Naive thymus-derived CD4-positive, alpha-beta T cell (primary cell): ENCODE measurements at regions not wholly inside any gene's neighbourhood (a gene's known extent, or its start where the extent isn't known, plus 50 kb on each side); places are given as distances from the start of the nearest gene placed in this dataset.

Experiments used
- ATAC-seq: fragments of 150-1000 bp; cut with Tn5 transposase; 2 replicates; pipeline ENCODE4 v1.10.0; 2021; ENCODE audit warnings: mild to moderate bottlenecking, moderate library complexity
- CTCF ChIA-PET: fragments of 350-600 bp; sonication (Branson Sonifier 250); formaldehyde crosslinking; loops from one replicate; lab custom pipeline; 2021; ENCODE audit warnings: antibody characterized with exemption; lab: Charles Lee
- POLR2A ChIA-PET: fragments of 350-600 bp; sonication (Branson Sonifier 250); formaldehyde crosslinking; loops from one replicate; lab custom pipeline; 2021; ENCODE audit warnings: antibody characterized with exemption, inconsistent platforms; lab: Charles Lee
- DNase-seq, 9 donors: peaks; one replicate each; pipeline versions ENCODE4 v3.0.0 to v3.0.0-alpha.2; 2020 to 2022; ENCODE audit warnings: mixed read lengths in 1 of 9
- H3K27ac ChIP-seq: one replicate; pipeline ENCODE4 v1.7.0; 2013; ENCODE audit warnings: mild to moderate bottlenecking, low read depth, low read length, moderate library complexity
- H3K27me3 ChIP-seq, 2 donors: one replicate each; pipeline ENCODE4 v1.7.0; 2013; ENCODE audit warnings: low read length in 2 of 2, mild to moderate bottlenecking in 2 of 2, moderate library complexity in 2 of 2; ENCODE audit not compliant: control insufficient read depth in 2 of 2, insufficient read depth in 2 of 2
- H3K36me3 ChIP-seq, 3 experiments: 1 replicate in 2 of 3; 2 replicates in 1 of 3; pipeline ENCODE4 v1.7.0; 2013; ENCODE audit warnings: low read length in 3 of 3, mild to moderate bottlenecking in 3 of 3, moderate library complexity in 1 of 3; ENCODE audit not compliant: insufficient read depth in 3 of 3, control insufficient read depth in 2 of 3
- H3K4me1 ChIP-seq, 2 donors: one replicate each; pipeline ENCODE4 v1.7.0; 2013; ENCODE audit warnings: low read length in 2 of 2, mild to moderate bottlenecking in 2 of 2, moderate library complexity in 1 of 2; ENCODE audit not compliant: control insufficient read depth in 2 of 2, insufficient read depth in 2 of 2
- H3K4me3 ChIP-seq: 2 replicates; pipeline ENCODE4 v1.7.0; 2013; ENCODE audit warnings: mild to moderate bottlenecking, low read length
- H3K9me3 ChIP-seq, 3 experiments: 1 replicate in 2 of 3; 2 replicates in 1 of 3; pipeline ENCODE4 v1.7.0; 2013; ENCODE audit warnings: low read length in 3 of 3; ENCODE audit not compliant: control insufficient read depth in 2 of 3
- H3K27ac Mint-ChIP-seq, 9 donors: one replicate each; pipeline ENCODE4 v1.8.0; 2020 to 2022; ENCODE audit warnings: mixed read lengths in 9 of 9, mild to moderate bottlenecking in 8 of 9, moderate library complexity in 5 of 9, inconsistent platforms in 2 of 9
- H3K27me3 Mint-ChIP-seq, 5 donors: one replicate each; pipeline ENCODE4 v1.8.0; 2021 to 2022; ENCODE audit warnings: mixed read lengths in 5 of 5, mild to moderate bottlenecking in 1 of 5
- H3K36me3 Mint-ChIP-seq, 5 donors: one replicate each; pipeline ENCODE4 v1.8.0; 2020 to 2022; ENCODE audit warnings: mixed read lengths in 5 of 5, mild to moderate bottlenecking in 3 of 5, inconsistent platforms in 1 of 5
- H3K4me1 Mint-ChIP-seq, 7 donors: one replicate each; pipeline ENCODE4 v1.8.0; 2020 to 2022; ENCODE audit warnings: mixed read lengths in 7 of 7, mild to moderate bottlenecking in 3 of 7, inconsistent platforms in 1 of 7
- H3K4me3 Mint-ChIP-seq, 10 donors: one replicate each; pipeline ENCODE4 v1.8.0; 2020 to 2022; ENCODE audit warnings: mild to moderate bottlenecking in 10 of 10, mixed read lengths in 10 of 10, moderate library complexity in 6 of 10, inconsistent platforms in 2 of 10
- H3K9me3 Mint-ChIP-seq, 11 donors: one replicate each; pipeline ENCODE4 v1.8.0; 2020 to 2022; ENCODE audit warnings: mixed read lengths in 11 of 11, mild to moderate bottlenecking in 4 of 11, inconsistent platforms in 1 of 11, moderate library complexity in 1 of 11
- intact Hi-C, 2 donors: fragments of 100-400 bp; cut with micrococcal nuclease; formaldehyde crosslinking; loops; one replicate each; pipeline ENCODE4 v1.15.1; 2023

DNA sequence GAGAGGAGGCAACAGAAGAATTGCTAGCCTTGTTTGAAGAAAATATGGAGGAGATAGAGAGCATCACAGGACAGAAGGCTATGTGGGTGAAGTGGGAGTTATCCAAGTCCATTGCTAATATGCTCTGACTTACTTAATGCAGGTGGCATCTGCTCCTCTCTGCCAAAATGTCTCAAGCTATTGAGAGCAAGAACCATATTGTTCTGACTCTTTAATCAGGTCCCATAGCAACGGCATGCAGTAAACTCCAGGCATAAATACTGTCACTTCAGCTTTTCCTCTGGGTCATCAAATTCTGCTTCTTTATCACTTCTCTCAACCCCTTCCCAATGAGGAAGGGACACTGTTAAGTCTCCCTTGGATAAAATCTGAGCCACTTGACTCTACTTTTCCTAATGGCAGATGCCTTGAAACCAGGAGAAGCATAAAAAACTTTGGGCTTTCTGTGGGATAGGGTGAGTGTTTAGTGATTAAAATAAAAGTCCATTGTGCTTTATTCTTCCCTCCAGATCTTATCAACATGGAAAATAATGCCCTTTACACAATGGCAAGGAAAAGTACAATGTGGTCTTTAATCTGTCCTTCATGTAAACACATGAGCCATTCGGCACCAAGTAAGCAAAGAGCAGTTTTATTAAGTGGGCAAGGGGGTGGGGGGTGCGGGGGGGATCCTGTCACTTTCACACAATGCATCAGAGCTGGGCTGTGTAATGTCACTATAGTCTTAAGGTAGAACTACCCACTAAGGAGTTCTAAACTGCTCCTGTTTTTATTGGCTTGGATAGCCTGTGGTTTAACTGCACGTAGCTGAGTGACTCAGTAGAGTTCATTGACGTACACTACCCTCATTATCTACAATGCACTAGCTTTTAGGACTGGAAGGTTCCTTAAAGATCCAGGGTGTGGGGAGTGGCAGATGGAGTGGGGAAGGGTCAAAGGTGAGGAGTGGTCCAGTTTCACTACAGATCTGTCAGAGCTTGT lies 71.0 kb upstream of the TARS1 start:
- ChIA-PET CTCF (no interaction called here), POLR2A (no interaction called here)
- Histone ChIP-seq H3K36me3 (no peaks in the 10 kb centered on the region), H3K27ac (no peak overlapping the region), H3K9me3 (no peaks in the 10 kb centered on the region), H3K4me1 (no peaks in the 10 kb centered on the region), H3K4me3 (no peak overlapping the region), H3K27me3 (no peaks in the 10 kb centered on the region)
- DNase-seq = no peak
- peaks cover 0 to 10% (median 5%) of the 10 kb centered on the region in 5 donors for H3K27me3 Mint-ChIP-seq
- no peak overlapping the region for H3K27ac Mint-ChIP-seq
- H3K36me3 Mint-ChIP-seq = peaks cover 0 to 4% (median 0%) of the 10 kb centered on the region in 5 donors
- peaks cover 0 to 6% (median 0%) of the 10 kb centered on the region in 7 donors for H3K4me1 Mint-ChIP-seq
- no peak for ATAC-seq
- peaks cover 0 to 7% (median 0%) of the 10 kb centered on the region in 11 donors for H3K9me3 Mint-ChIP-seq
- no peak overlapping the region for H3K4me3 Mint-ChIP-seq
- intact Hi-C loops = no loop called here

DNA sequence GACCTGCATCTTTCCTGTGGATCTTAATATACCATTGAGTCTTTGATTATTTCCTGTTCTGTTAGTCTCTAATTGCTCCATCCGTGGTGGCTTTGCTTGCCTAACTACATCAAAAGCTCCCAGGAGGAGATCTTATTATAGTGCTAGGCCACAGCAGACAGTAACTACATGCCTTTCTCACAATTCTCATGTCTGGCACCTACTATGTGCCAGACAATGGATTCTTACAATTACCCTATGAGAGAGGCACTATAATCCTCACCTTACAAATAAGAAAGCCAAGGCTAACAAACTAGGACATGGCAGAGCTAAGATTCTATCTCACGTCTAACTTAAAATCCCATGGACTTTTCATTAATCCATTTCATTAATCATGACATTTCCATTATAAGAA lies 70.3 kb upstream of the TARS1 start:
- ChIA-PET POLR2A (no interaction called here), CTCF (no interaction called here)
- ATAC-seq (no peak), DNase-seq (no peak)
- H3K36me3 Mint-ChIP-seq = peaks cover 0 to 4% (median 0%) of the 10 kb centered on the region in 5 donors
- peaks cover 0 to 10% (median 5%) of the 10 kb centered on the region in 5 donors for H3K27me3 Mint-ChIP-seq
- intact Hi-C loops = no loop called here
- no peak overlapping the region for H3K4me3 Mint-ChIP-seq
- Histone ChIP-seq H3K27ac (no peak overlapping the region), H3K36me3 (no peaks in the 10 kb centered on the region), H3K4me3 (no peak overlapping the region), H3K27me3 (no peaks in the 10 kb centered on the region), H3K4me1 (no peaks in the 10 kb centered on the region), H3K9me3 (no peaks in the 10 kb centered on the region)
- H3K9me3 Mint-ChIP-seq = peaks cover 0 to 7% (median 0%) of the 10 kb centered on the region in 11 donors
- H3K27ac Mint-ChIP-seq = no peak overlapping the region
- H3K4me1 Mint-ChIP-seq = peaks cover 0 to 6% (median 0%) of the 10 kb centered on the region in 7 donors

DNA sequence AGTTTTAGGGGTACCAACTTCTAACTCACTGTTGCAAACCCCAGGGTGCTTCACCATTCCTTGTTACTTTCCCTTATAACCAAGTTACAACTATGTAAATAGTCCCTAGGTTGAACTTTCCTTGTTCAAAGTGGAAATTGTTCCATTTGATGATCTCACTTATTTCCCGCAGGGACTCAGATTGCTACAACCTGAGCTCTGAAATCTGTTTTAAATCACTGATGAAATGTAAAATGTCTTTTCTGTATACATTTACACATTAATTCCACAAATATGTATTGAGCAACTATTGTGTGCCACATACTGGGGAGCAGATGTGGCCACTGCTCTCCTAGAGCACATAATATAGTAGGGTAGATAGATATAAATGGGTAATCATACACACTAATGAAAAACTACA lies 69.1 kb upstream of the TARS1 start:
- ChIA-PET POLR2A (no interaction called here), CTCF (no interaction called here)
- peaks cover 0 to 4% (median 0%) of the 10 kb centered on the region in 5 donors for H3K36me3 Mint-ChIP-seq
- H3K9me3 Mint-ChIP-seq = peaks cover 0 to 4% (median 0%) of the 10 kb centered on the region in 11 donors
- H3K4me3 Mint-ChIP-seq = no peak overlapping the region
- DNase-seq (no peak), ATAC-seq (no peak)
- no peaks in the 10 kb centered on the region for H3K36me3 ChIP-seq
- peaks cover 0 to 6% (median 0%) of the 10 kb centered on the region in 5 donors for H3K27me3 Mint-ChIP-seq
- H3K4me1 ChIP-seq = no peaks in the 10 kb centered on the region
- H3K27me3 ChIP-seq = no peaks in the 10 kb centered on the region
- no peak overlapping the region for H3K27ac Mint-ChIP-seq
- peaks cover 0 to 6% (median 0%) of the 10 kb centered on the region in 7 donors for H3K4me1 Mint-ChIP-seq
- no peak overlapping the region for H3K27ac ChIP-seq
- intact Hi-C loops = no loop called here
- no peaks in the 10 kb centered on the region for H3K9me3 ChIP-seq
- no peak overlapping the region for H3K4me3 ChIP-seq

DNA sequence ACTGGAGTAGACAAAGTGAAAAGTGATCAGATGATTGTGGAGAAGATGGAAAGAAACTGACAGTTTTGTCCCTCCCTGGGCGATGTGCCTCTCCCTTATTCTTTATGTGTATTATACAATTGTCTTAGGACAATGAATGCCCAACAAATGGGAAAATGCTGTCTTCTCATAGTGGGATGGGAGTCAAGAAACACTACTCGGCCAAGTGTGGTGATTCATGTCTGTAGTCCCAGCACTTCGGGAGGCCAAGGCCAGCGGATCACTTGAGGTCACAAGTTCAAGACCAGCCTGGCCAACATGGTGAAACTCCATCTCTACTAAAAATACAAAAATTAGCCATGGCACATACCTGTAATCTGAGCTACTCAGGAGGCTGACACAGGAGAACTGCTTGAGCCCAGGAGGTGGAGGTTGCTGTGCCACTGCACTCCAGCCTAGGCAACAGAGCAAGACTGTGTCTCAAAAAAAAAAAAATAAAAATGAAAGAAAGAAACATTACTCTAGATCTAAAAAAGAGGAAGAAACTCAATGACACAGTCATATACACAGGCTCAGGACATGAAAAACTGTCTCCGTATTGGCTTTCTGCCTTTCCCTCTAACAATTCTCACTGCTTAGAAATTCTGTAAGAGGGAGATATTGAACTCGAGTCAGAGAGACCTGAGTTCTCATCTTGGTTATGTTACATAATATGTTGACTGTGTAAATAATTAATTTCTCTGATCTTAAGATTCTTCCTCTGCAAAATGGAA lies 67.9 kb upstream of the TARS1 start:
- Mint-ChIP-seq H3K27ac (no peak overlapping the region), H3K4me3 (no peak overlapping the region), H3K4me1 (no peaks in the 10 kb centered on the region), H3K36me3 (peaks cover 0 to 4% (median 0%) of the 10 kb centered on the region in 5 donors), H3K27me3 (peaks cover 0 to 6% (median 0%) of the 10 kb centered on the region in 5 donors), H3K9me3 (peaks cover 0 to 4% (median 0%) of the 10 kb centered on the region in 11 donors)
- ATAC-seq = no peak
- intact Hi-C loops = no loop called here
- no peaks in the 10 kb centered on the region for H3K4me1 ChIP-seq
- no peak overlapping the region for H3K27ac ChIP-seq
- ChIA-PET CTCF (no interaction called here), POLR2A (no interaction called here)
- no peaks in the 10 kb centered on the region for H3K36me3 ChIP-seq
- H3K27me3 ChIP-seq = no peaks in the 10 kb centered on the region
- no peak for DNase-seq
- H3K9me3 ChIP-seq = no peaks in the 10 kb centered on the region
- H3K4me3 ChIP-seq = no peak overlapping the region

DNA sequence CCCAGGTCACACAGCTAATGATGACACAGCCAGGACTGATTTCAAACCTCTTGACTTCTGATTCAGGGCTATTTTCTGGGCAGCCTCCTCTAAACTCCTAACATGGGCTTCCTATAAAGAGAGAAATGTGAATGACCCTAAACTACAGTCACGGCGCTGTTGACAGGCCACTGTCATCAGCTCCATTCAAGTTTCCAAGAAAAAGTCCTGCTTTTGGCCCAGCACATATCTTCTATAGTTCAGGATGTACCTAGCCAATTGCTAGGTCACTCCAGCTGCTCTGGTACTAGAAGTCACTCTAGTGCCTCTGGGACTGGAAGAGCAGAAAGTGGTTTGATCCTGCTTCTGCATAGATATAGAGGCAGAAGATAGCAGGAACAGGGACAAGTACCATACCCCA lies 64.9 kb upstream of the TARS1 start:
- Mint-ChIP-seq H3K9me3 (peaks cover 0 to 4% (median 0%) of the 10 kb centered on the region in 11 donors), H3K27me3 (peaks cover 0 to 5% (median 3%) of the 10 kb centered on the region in 5 donors), H3K4me3 (no peak overlapping the region), H3K27ac (peak overlapping the region in 1 of 9 donors; percentile 51), H3K4me1 (no peaks in the 10 kb centered on the region), H3K36me3 (peaks cover 0 to 4% (median 0%) of the 10 kb centered on the region in 5 donors)
- Histone ChIP-seq H3K4me1 (no peaks in the 10 kb centered on the region), H3K9me3 (no peaks in the 10 kb centered on the region), H3K27me3 (no peaks in the 10 kb centered on the region), H3K36me3 (no peaks in the 10 kb centered on the region), H3K4me3 (no peak overlapping the region), H3K27ac (no peak overlapping the region)
- no peak for DNase-seq
- no peak for ATAC-seq
- POLR2A ChIA-PET = no interaction called here
- intact Hi-C loops = no loop called here
- CTCF ChIA-PET = no interaction called here

DNA sequence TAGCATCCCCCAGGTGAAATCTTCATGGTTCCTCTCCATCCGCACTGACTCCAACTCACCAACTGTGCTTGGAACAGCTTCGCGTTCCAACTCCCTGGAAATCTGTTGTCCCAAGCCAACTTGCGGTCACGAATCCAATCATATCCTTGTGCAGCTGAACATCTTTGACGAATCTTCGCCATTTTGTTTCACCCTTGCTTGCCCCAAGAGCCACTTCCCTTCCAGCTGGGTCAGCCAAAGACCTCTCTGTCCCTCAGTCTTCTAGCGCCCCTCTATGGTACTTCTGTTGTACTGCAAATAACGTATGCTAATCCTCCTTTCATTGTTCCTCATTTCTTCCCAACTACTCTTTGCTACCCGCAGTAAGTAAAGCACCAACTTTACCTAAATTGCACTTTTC lies 61.0 kb upstream of the TARS1 start:
- H3K27ac Mint-ChIP-seq = no peak overlapping the region
- no peaks in the 10 kb centered on the region for H3K27me3 ChIP-seq
- no peak overlapping the region for H3K27ac ChIP-seq
- ATAC-seq (no peak), DNase-seq (no peak)
- peaks cover 0 to under 1% (median 0%) of the 10 kb centered on the region in 3 experiments for H3K9me3 ChIP-seq
- ChIA-PET POLR2A (no interaction called here), CTCF (no interaction called here)
- peaks cover 4 to 15% (median 10%) of the 10 kb centered on the region in 5 donors for H3K27me3 Mint-ChIP-seq
- intact Hi-C loops = no loop called here
- H3K4me1 ChIP-seq = no peaks in the 10 kb centered on the region
- no peak overlapping the region for H3K4me3 ChIP-seq
- H3K4me1 Mint-ChIP-seq = no peaks in the 10 kb centered on the region
- H3K4me3 Mint-ChIP-seq = no peak overlapping the region
- H3K36me3 ChIP-seq = no peaks in the 10 kb centered on the region
- H3K9me3 Mint-ChIP-seq = peaks cover 2 to 20% (median 8%) of the 10 kb centered on the region in 11 donors
- H3K36me3 Mint-ChIP-seq = peaks cover 0 to 9% (median 7%) of the 10 kb centered on the region in 5 donors
